GM13977 (cell line): ENCODE measurements at regions not wholly inside any gene's neighbourhood (a gene's known extent, or its start where the extent isn't known, plus 50 kb on each side); places are given as distances from the start of the nearest gene placed in this dataset.

Experiments
- DNase-seq: peaks from one replicate; pipeline ENCODE4 v3.0.0; 2012; ENCODE audit warnings: low spot score
- CTCF ChIP-seq: IDR thresholded peaks from 2 replicates; pipeline ENCODE4 v1.5.1; 2012; ENCODE audit warnings: mild to moderate bottlenecking, control low read depth; ENCODE audit not compliant: insufficient read depth; ENCODE audit errors: extremely low read depth, missing control alignments
- in situ Hi-C: fragments of 300-500 bp; cut with MboI; formaldehyde crosslinking; loops from one replicate; pipeline ENCODE4 v1.12.0; 2022; ENCODE audit warnings: low sequenced_read_pairs, low pct_unique_long_range_greater_than_20kb, mixed read lengths, inconsistent platforms; ENCODE audit not compliant: unreplicated experiment

GRCh38 chr1:195105773-195106172, 1502.5 kb downstream of the KCNT2 start:
- no peak for TF ChIP-seq CTCF
- no peak for DNase-seq
- in situ Hi-C loops: no loop called here

- DNase-seq: no peak
- in situ Hi-C loops: no loop called here
- TF ChIP-seq CTCF: peak; percentile 38
Measured at GRCh38 chr1:195105281-195105680, 1503.0 kb downstream of the KCNT2 start.

- DNase-seq: no peak
- in situ Hi-C loops: no loop called here
- no peak for TF ChIP-seq CTCF
Measured at GRCh38 chr1:195097316-195097715, 1510.9 kb downstream of the KCNT2 start.

GRCh38 chr1:195096051-195096521, 1512.2 kb downstream of the KCNT2 start:
- no peak for DNase-seq

GRCh38 chr1:195085196-195085595, 1523.0 kb downstream of the KCNT2 start:
- TF ChIP-seq CTCF: no peak
- no peak for DNase-seq
- in situ Hi-C loops: no loop called here

More at GRCh38 chr1:195096051-195096521, 1512.2 kb downstream of the KCNT2 start:
- in situ Hi-C loops: no loop called here
- TF ChIP-seq CTCF: no peak

- in situ Hi-C loops: no loop called here
- no peak for TF ChIP-seq CTCF
- DNase-seq: no peak
Measured at GRCh38 chr1:195082183-195082582, 1526.1 kb downstream of the KCNT2 start.

GRCh38 chr1:195076682-195077081, 1531.6 kb downstream of the KCNT2 start:
- DNase-seq: no peak
- TF ChIP-seq CTCF: no peak
- in situ Hi-C loops: no loop called here
